Osteocyte (in vitro differentiated cells): ENCODE measurements at regions not wholly inside any gene's neighbourhood (a gene's known extent, or its start where the extent isn't known, plus 50 kb on each side); places are given as distances from the start of the nearest gene placed in this dataset.
A peak's percentile ranks its signal among the peaks of the same experiment; 100 is the strongest.

ENCODE experiments used
- DNase-seq: peaks from one replicate; pipeline ENCODE4 v3.0.0; 2021; ENCODE audit warnings: mixed read lengths; ENCODE audit not compliant: unreplicated experiment; ENCODE audit errors: extremely low spot score
- H3K27ac Mint-ChIP-seq: one replicate; pipeline ENCODE4 v1.8.0; 2021; ENCODE audit warnings: mild to moderate bottlenecking, mixed read lengths; ENCODE audit not compliant: unreplicated experiment
- H3K27me3 Mint-ChIP-seq: one replicate; pipeline ENCODE4 v1.8.0; 2021; ENCODE audit warnings: mixed read lengths; ENCODE audit not compliant: unreplicated experiment
- H3K36me3 Mint-ChIP-seq: one replicate; pipeline ENCODE4 v1.8.0; 2021; ENCODE audit warnings: mixed read lengths; ENCODE audit not compliant: unreplicated experiment
- H3K4me1 Mint-ChIP-seq: one replicate; pipeline ENCODE4 v1.8.0; 2021; ENCODE audit warnings: mixed read lengths; ENCODE audit not compliant: unreplicated experiment
- H3K4me3 Mint-ChIP-seq: one replicate; pipeline ENCODE4 v1.8.0; 2021; ENCODE audit warnings: mild to moderate bottlenecking, moderate library complexity, mixed read lengths; ENCODE audit not compliant: unreplicated experiment
- H3K9me3 Mint-ChIP-seq: one replicate; pipeline ENCODE4 v1.8.0; 2021; ENCODE audit warnings: mixed read lengths; ENCODE audit not compliant: unreplicated experiment
- TF ChIP-seq, protein P1 (sequence below): fragments of 200-600 bp; sonication (generic); IDR thresholded peaks from 2 replicates; pipeline ENCODE4 v1.5.0; 2021; ENCODE audit warnings: antibody characterized with exemption, mild to moderate bottlenecking, moderate library complexity

DNA sequence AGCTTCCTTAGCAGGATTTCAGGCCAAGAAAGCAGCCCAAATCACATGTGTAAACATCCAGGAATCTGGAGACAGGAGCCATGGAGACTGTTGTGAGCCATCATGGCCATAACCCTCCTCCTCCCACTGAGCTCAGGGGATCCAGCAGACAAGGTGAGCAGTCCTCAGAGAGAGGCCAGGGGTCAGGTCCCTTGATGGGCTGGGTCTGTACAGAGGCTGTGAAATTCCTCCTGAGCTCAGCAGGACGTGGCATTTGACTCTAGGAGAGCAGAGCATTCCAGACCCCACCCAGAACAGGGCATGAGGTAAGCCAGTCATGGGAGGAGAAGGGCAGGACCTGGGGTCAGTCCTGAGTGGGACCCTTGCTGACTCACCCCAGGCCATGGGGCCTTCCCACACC is 67.0 kb upstream of the ACAN start:
- H3K36me3 Mint-ChIP-seq, result no peaks in the 10 kb centered on the region
- peak; percentile 44 for DNase-seq
- H3K4me3 Mint-ChIP-seq, result no peak overlapping the region
- H3K9me3 Mint-ChIP-seq, result no peaks in the 10 kb centered on the region
- H3K4me1 Mint-ChIP-seq, result peaks cover 3% of the 10 kb centered on the region
- H3K27ac Mint-ChIP-seq, result no peak overlapping the region
- peaks cover 4% of the 10 kb centered on the region for H3K27me3 Mint-ChIP-seq
- TF ChIP-seq, protein P1, sequence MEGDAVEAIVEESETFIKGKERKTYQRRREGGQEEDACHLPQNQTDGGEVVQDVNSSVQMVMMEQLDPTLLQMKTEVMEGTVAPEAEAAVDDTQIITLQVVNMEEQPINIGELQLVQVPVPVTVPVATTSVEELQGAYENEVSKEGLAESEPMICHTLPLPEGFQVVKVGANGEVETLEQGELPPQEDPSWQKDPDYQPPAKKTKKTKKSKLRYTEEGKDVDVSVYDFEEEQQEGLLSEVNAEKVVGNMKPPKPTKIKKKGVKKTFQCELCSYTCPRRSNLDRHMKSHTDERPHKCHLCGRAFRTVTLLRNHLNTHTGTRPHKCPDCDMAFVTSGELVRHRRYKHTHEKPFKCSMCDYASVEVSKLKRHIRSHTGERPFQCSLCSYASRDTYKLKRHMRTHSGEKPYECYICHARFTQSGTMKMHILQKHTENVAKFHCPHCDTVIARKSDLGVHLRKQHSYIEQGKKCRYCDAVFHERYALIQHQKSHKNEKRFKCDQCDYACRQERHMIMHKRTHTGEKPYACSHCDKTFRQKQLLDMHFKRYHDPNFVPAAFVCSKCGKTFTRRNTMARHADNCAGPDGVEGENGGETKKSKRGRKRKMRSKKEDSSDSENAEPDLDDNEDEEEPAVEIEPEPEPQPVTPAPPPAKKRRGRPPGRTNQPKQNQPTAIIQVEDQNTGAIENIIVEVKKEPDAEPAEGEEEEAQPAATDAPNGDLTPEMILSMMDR, result no peak

DNA sequence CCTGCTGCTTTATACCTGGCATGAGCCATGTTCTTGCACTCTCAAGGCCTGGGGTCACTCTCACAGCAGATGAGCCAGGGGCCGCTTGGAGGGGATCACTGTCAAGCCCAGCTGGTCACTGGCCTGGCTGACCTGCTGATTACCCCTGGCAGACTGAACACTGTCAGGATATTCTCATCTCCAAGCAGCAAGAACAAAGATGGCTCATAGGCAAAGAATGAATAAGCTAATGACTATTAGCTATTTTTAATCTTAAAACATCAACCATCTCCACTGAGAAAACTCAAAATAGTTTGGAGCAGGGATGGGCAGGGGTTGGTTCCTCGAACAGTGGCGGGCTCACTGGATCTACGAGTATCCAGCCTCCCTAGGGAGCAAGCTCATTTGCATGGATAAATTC is 64.4 kb upstream of the ACAN start:
- Mint-ChIP-seq H3K27me3 (peaks cover 6% of the 10 kb centered on the region), H3K4me1 (peaks cover 3% of the 10 kb centered on the region), H3K4me3 (no peak overlapping the region), H3K36me3 (no peaks in the 10 kb centered on the region), H3K27ac (no peak overlapping the region), H3K9me3 (no peaks in the 10 kb centered on the region)
- TF ChIP-seq, protein P1, result no peak
- DNase-seq, result peak; percentile 53

DNA sequence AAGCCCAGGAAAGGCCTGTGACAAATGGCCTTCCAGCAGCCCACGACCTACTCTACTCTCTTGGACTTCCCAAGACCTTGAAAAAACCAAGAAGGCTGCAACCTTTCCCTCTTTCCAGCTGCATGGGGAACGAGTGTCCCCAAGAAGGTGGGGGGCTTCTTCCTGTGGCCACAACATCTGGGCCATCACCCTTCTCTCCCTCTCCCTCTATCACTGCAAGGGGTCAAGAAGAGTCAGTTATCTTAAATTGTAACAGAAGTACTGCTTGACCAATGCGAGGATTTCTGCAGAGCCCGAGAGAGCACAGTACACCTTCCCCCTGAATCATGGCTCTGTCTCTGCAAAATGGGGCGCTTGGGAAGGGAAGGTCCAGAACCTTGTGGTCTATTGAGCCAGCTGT is 63.7 kb upstream of the ACAN start:
- Mint-ChIP-seq H3K27me3 (peaks cover 7% of the 10 kb centered on the region), H3K36me3 (no peaks in the 10 kb centered on the region), H3K4me3 (no peak overlapping the region)

GRCh38 chr15:88740356-88740755 is 62.9 kb upstream of the ACAN start:
- H3K36me3 Mint-ChIP-seq, result no peaks in the 10 kb centered on the region
- no peaks in the 10 kb centered on the region for H3K9me3 Mint-ChIP-seq
- no peak for DNase-seq
- TF ChIP-seq, protein P1, result no peak
- H3K27ac Mint-ChIP-seq, result no peak overlapping the region
- H3K4me1 Mint-ChIP-seq, result peaks cover 11% of the 10 kb centered on the region
- H3K4me3 Mint-ChIP-seq, result no peak overlapping the region
- peaks cover 7% of the 10 kb centered on the region for H3K27me3 Mint-ChIP-seq

More for the DNA sequence above, 63.7 kb upstream of the ACAN start:
- H3K27ac Mint-ChIP-seq, result no peak overlapping the region
- H3K9me3 Mint-ChIP-seq, result no peaks in the 10 kb centered on the region
- DNase-seq, result peak; percentile 59
- peaks cover 3% of the 10 kb centered on the region for H3K4me1 Mint-ChIP-seq
- TF ChIP-seq, protein P1, result no peak

DNA sequence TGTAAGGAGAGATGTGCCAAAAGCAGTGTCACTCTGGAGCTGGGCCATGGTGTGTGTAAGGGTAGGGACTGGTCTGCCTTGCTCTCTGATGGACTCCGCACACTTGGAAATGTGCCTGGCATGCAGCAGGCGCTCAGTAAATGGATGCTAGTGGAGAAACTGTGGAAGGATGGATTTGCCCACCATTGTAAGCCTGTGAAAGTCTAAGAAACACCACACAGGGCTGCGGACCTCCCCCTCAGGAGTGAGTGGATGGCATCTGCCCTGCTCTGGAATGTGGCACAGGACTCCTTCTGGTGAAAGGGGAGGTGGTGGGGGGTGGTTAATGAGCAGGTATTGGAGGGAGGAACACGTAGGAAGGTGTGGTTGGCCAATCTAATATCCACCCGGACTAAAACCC is 62.2 kb upstream of the ACAN start:
- Mint-ChIP-seq H3K4me1 (peaks cover 17% of the 10 kb centered on the region), H3K4me3 (no peak overlapping the region), H3K36me3 (no peaks in the 10 kb centered on the region), H3K27ac (no peak overlapping the region), H3K27me3 (peaks cover 7% of the 10 kb centered on the region), H3K9me3 (no peaks in the 10 kb centered on the region)
- TF ChIP-seq, protein P1, result no peak
- DNase-seq, result peak; percentile 53
